ENCODE measurements at regions not wholly inside any gene's neighbourhood (a gene's known extent, or its start where the extent isn't known, plus 50 kb on each side); places are given as distances from the start of the nearest gene placed in this dataset.

GRCh38 chr5:15440434-15440833, 59.5 kb upstream of the FBXL7 start:
- TF ChIP-seq CTCF (IDR thresholded peaks at IDR 0.05) = no peak
- no peak for TF ChIP-seq EP300 (IDR thresholded peaks at IDR 0.05)
- no peak for TF ChIP-seq POLR2AphosphoS5 (IDR thresholded peaks at IDR 0.05)
